OCI-LY1 (cell line): ENCODE measurements at regions not wholly inside any gene's neighbourhood (a gene's known extent, or its start where the extent isn't known, plus 50 kb on each side); places are given as distances from the start of the nearest gene placed in this dataset.
"Not testable (repeated sequence)": the region's sequence is repeated elsewhere in the genome, so short reads cannot be mapped to it uniquely, and the experiment has no call there.

Source experiments
- H2AFZ ChIP-seq: fragments of 200-600 bp; sonication (generic), shearing (Covaris generic); 2 replicates; pipeline ENCODE4 v1.6.0; 2014; ENCODE audit warnings: antibody characterized with exemption, mild to moderate bottlenecking, low read length
- H3F3A ChIP-seq: fragments of 200-600 bp; sonication (generic), shearing (Covaris generic); 2 replicates; pipeline ENCODE4 v1.6.0; 2014; ENCODE audit warnings: mild to moderate bottlenecking, antibody characterized with exemption, low read length, moderate library complexity; ENCODE audit not compliant: insufficient read depth
- H3K27ac ChIP-seq: fragments of 200-600 bp; sonication (generic); 2 replicates; pipeline ENCODE4 v1.5.1; 2014; ENCODE audit warnings: low read length, mixed run types, mild to moderate bottlenecking, low read depth; ENCODE audit not compliant: poor library complexity, severe bottlenecking
- H3K27me3 ChIP-seq: fragments of 200-600 bp; sonication (generic); 2 replicates; pipeline ENCODE4 v1.6.0; 2014; ENCODE audit warnings: antibody characterized with exemption, mild to moderate bottlenecking, low read length, moderate library complexity; ENCODE audit not compliant: insufficient read depth
- H3K36me3 ChIP-seq: fragments of 200-600 bp; sonication (generic); 2 replicates; pipeline ENCODE4 v1.6.1; 2014; ENCODE audit warnings: mild to moderate bottlenecking, antibody characterized with exemption, low read length, moderate library complexity, mixed read lengths; ENCODE audit not compliant: insufficient read depth
- H3K4me1 ChIP-seq: fragments of 200-600 bp; sonication (generic); 2 replicates; pipeline ENCODE4 v1.5.1; 2014; ENCODE audit warnings: mild to moderate bottlenecking, low read length, moderate library complexity; ENCODE audit not compliant: insufficient read depth, severe bottlenecking
- H3K4me2 ChIP-seq: fragments of 200-600 bp; sonication (generic), shearing (Covaris generic); 2 replicates; pipeline ENCODE4 v1.6.1; 2014; ENCODE audit warnings: low read length
- H3K4me3 ChIP-seq: fragments of 200-600 bp; sonication (generic); 2 replicates; pipeline ENCODE4 v1.5.1; 2014; ENCODE audit warnings: low read length, low read depth, mild to moderate bottlenecking, mixed read lengths; ENCODE audit not compliant: poor library complexity, severe bottlenecking
- H3K79me2 ChIP-seq: fragments of 200-600 bp; shearing (Covaris generic); 2 replicates; pipeline ENCODE4 v1.6.1; 2016; ENCODE audit warnings: mixed run types, low read length, mixed read lengths; ENCODE audit not compliant: insufficient read depth
- H3K9ac ChIP-seq: fragments of 200-600 bp; sonication (generic), shearing (Covaris generic); 2 replicates; pipeline ENCODE4 v1.6.1; 2014; ENCODE audit warnings: mild to moderate bottlenecking, low read length, mixed read lengths
- H3K9me2 ChIP-seq: fragments of 200-600 bp; sonication (generic), shearing (Covaris generic); 2 replicates; pipeline ENCODE4 v1.6.1; 2014; ENCODE audit warnings: low read depth, mild to moderate bottlenecking, low read length, mixed read lengths
- H3K9me3 ChIP-seq: fragments of 200-600 bp; shearing (Covaris generic); 2 replicates; pipeline ENCODE4 v1.6.1; 2014; ENCODE audit warnings: low read length, mixed read lengths
- H4K20me1 ChIP-seq: fragments of 200-600 bp; sonication (generic), shearing (Covaris generic); 2 replicates; pipeline ENCODE4 v1.6.0; 2016; ENCODE audit warnings: mild to moderate bottlenecking, low read length; ENCODE audit not compliant: insufficient read depth
- EZH2 ChIP-seq: fragments of 200-600 bp; sonication (generic), shearing (Covaris generic); IDR thresholded peaks from 2 replicates; pipeline ENCODE4 v1.8.0; 2017; ENCODE audit warnings: borderline replicate concordance, mixed run types, mild to moderate bottlenecking, antibody characterized with exemption, low read length, moderate library complexity, mixed read lengths
- TF ChIP-seq, protein P1 (sequence below): fragments of 200-600 bp; sonication (generic), shearing (Covaris generic); IDR thresholded peaks from 2 replicates; pipeline ENCODE4 v1.5.1; 2017; ENCODE audit warnings: mild to moderate bottlenecking, antibody characterized with exemption, low read length, moderate library complexity, mixed read lengths

GRCh38 chr6:10140136-10140535 is 274.7 kb downstream of the TFAP2A start:
- Histone ChIP-seq H3K27ac (no peak overlapping the region), H3K4me3 (no peak overlapping the region), H3K9ac (no peak overlapping the region), H3K9me2 (no peaks in the 10 kb centered on the region), H3K9me3 (no peaks in the 10 kb centered on the region), H3K36me3 (no peaks in the 10 kb centered on the region), H4K20me1 (no peaks in the 10 kb centered on the region), H3K4me2 (no peak overlapping the region), H3K79me2 (no peaks in the 10 kb centered on the region), H3F3A (no peaks in the 10 kb centered on the region), H3K4me1 (no peaks in the 10 kb centered on the region), H2AFZ (no peak overlapping the region), H3K27me3 (no peaks in the 10 kb centered on the region)
- no peak for TF ChIP-seq EZH2
- TF ChIP-seq, protein P1, sequence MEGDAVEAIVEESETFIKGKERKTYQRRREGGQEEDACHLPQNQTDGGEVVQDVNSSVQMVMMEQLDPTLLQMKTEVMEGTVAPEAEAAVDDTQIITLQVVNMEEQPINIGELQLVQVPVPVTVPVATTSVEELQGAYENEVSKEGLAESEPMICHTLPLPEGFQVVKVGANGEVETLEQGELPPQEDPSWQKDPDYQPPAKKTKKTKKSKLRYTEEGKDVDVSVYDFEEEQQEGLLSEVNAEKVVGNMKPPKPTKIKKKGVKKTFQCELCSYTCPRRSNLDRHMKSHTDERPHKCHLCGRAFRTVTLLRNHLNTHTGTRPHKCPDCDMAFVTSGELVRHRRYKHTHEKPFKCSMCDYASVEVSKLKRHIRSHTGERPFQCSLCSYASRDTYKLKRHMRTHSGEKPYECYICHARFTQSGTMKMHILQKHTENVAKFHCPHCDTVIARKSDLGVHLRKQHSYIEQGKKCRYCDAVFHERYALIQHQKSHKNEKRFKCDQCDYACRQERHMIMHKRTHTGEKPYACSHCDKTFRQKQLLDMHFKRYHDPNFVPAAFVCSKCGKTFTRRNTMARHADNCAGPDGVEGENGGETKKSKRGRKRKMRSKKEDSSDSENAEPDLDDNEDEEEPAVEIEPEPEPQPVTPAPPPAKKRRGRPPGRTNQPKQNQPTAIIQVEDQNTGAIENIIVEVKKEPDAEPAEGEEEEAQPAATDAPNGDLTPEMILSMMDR, result no peak

GRCh38 chr6:10138917-10139316 is 276.0 kb downstream of the TFAP2A start:
- H3F3A ChIP-seq, result no peaks in the 10 kb centered on the region
- no peaks in the 10 kb centered on the region for H3K36me3 ChIP-seq
- no peak overlapping the region for H3K27ac ChIP-seq
- no peaks in the 10 kb centered on the region for H3K4me1 ChIP-seq
- no peaks in the 10 kb centered on the region for H3K27me3 ChIP-seq
- no peak for TF ChIP-seq EZH2
- TF ChIP-seq, protein P1, result no peak
- no peak overlapping the region for H3K4me3 ChIP-seq
- H3K79me2 ChIP-seq, result no peaks in the 10 kb centered on the region
- H3K9me2 ChIP-seq, result no peaks in the 10 kb centered on the region
- H2AFZ ChIP-seq, result no peak overlapping the region
- H3K4me2 ChIP-seq, result no peak overlapping the region
- H3K9ac ChIP-seq, result no peak overlapping the region
- no peaks in the 10 kb centered on the region for H4K20me1 ChIP-seq
- H3K9me3 ChIP-seq, result no peaks in the 10 kb centered on the region

DNA sequence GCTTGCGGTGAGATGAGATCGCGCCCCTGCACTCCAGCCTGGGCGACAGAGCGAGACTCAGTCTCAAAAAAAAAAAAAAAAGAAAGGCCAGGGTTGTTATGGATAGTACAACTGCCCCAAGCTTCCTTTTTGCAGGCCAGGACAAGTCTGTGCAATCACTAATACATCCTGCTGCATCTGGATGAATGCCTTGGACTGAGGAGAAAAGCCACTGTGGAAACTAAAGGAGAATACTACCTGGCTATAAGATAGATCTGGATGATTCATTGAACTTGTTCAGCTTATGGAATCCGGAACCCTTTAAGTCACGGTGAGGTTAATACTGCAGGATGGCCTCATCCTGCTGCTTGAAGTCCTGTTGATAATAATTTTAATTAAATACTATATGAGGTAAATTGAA is 278.2 kb downstream of the TFAP2A start:
- TF ChIP-seq EZH2, result no peak
- TF ChIP-seq, protein P1, result no peak
- Histone ChIP-seq H2AFZ (no peak overlapping the region), H3K4me1 (no peaks in the 10 kb centered on the region), H3K4me2 (no peak overlapping the region), H3K9me3 (no peaks in the 10 kb centered on the region), H3K36me3 (no peaks in the 10 kb centered on the region), H3K4me3 (no peak overlapping the region), H3K9ac (no peak overlapping the region), H3K27ac (no peak overlapping the region), H3F3A (no peaks in the 10 kb centered on the region), H3K79me2 (no peaks in the 10 kb centered on the region), H3K27me3 (no peaks in the 10 kb centered on the region), H4K20me1 (no peaks in the 10 kb centered on the region), H3K9me2 (no peaks in the 10 kb centered on the region)

DNA sequence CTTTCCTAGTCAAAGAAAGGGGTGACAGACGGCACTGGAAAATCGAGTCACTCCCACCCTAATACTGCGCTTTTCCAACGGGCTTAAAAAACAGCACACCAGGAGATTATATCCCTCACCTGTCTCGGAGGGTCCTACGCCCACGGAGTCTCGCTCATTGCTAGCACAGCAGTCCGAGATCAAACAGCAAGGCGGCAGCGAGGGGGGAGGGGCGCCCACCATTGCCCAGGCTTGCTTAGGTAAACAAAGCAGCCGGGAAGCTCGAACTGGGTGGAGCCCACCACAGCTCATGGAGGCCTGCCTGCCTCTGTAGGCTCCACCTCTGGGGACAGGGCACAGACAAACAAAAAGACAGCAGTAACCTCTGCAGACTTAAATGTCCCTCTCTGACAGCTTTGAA is 280.7 kb downstream of the TFAP2A start:
- H3K9me3 ChIP-seq, H3F3A ChIP-seq, H3K79me2 ChIP-seq, H3K27ac ChIP-seq, H3K36me3 ChIP-seq, H4K20me1 ChIP-seq, H3K4me2 ChIP-seq, H3K27me3 ChIP-seq, H3K9me2 ChIP-seq, H3K4me1 ChIP-seq, H2AFZ ChIP-seq, H3K9ac ChIP-seq, H3K4me3 ChIP-seq: not testable (repeated sequence)
